GM21360 (cell line): ENCODE measurements at regions not wholly inside any gene's neighbourhood (a gene's known extent, or its start where the extent isn't known, plus 50 kb on each side); places are given as distances from the start of the nearest gene placed in this dataset.
"Not testable (repeated sequence)": the region's sequence is repeated elsewhere in the genome, so short reads cannot be mapped to it uniquely, and the experiment has no call there.

Source experiments
- ATAC-seq: cut with Tn5 transposase; IDR thresholded peaks from one replicate; pipeline ENCODE4 v1.9.1; 2021; ENCODE audit warnings: mild to moderate bottlenecking, moderate library complexity; ENCODE audit not compliant: unreplicated experiment

DNA sequence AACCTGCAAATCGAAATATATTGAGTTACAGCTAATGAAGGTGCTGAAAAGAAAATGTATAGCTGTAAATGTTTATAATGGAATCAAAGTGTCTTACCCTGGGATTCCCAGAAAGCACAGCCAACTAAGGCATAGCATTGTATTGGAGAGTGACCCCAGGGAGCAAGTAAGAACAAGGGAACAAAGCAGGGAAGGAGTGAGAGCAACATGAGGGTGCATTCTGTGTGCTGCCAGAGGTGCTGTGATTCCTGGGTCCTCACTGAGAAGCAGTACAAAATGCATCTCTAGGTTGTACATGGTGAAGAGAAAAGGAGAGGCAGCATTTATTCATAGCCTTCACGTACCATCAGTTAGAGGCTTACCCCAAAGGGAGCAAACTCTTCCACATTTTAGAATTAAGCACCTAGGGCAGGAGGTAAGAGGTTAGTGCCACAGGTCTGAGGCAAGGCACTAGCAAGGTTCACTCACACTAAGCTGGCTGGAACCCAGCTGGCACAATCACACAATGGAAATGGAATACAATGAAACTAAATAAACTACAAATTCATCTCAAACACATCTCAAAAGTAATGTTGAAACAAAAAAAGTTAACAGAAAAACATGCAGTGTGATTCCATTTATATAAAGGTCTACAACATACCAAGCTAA, 151.5 kb upstream of the C2CD4B start:
- ATAC-seq = no peak

DNA sequence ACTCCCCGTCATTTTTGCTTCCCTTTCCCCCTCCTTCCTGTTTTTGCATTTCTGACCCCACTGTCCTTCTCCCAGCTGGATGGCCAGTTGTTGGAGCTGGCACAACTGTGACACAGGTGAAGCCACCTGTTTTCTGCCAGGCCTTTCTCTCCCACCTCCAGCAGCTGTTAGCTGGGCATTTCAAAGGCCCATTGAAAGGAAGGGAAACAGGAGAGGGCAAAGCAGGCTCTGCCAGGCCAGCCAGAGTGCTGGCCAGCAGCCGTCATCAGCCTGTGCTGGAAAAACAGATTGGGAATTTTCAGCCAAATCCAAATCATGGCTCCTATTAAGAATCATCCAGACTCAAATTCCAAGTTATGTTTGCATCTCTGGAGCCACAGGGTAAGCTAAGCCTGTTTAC, 155.2 kb upstream of the C2CD4B start:
- ATAC-seq = no peak

DNA sequence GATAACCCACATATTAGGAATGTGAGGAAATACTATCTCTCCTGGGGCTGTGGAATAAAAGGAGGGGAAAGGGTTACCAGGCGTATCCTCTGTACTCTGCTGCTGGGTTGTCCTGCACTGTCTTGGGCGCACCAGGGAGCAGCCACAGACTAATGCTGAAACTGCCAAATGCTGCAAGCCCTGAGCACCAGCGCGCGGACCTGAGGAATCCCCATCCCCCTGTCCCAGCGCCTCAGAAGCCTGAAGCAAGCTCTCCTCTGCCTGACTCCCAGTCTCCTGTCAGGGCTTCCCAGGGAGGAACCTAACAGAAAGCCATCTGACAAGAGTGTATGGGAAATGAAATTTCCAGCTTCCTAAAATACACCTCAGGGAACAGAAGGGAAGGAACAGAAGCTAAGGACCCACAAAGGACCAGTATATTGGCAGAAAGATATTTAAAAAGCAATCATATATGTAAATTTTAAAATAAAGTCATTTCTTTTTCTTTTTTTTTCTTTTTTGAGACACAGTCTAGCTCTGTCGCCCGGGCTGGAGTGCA, 158.3 kb upstream of the C2CD4B start:
- no peak for ATAC-seq

GRCh38 chr15:62324382-62324781, 159.3 kb upstream of the C2CD4B start:
- no peak for ATAC-seq

DNA sequence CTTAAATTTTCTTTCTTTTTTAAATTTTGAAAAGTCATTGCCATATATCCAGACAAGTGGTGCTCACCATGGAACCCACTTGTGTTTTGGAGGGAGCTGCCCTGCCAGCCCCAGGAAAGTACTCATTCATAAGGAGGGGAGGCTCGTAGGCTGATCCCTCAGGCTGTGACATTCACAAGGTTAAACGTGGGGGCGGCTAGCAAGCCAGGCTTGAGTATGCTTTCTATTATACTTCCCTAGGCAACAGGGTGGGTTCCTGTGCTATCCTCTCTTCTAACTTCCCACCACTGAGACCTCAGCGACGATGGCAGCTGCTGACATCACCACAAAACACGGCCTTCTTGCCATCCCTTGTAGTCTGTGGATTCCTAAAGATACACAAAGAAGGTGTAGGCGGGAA, 160.5 kb upstream of the C2CD4B start:
- no peak for ATAC-seq

DNA sequence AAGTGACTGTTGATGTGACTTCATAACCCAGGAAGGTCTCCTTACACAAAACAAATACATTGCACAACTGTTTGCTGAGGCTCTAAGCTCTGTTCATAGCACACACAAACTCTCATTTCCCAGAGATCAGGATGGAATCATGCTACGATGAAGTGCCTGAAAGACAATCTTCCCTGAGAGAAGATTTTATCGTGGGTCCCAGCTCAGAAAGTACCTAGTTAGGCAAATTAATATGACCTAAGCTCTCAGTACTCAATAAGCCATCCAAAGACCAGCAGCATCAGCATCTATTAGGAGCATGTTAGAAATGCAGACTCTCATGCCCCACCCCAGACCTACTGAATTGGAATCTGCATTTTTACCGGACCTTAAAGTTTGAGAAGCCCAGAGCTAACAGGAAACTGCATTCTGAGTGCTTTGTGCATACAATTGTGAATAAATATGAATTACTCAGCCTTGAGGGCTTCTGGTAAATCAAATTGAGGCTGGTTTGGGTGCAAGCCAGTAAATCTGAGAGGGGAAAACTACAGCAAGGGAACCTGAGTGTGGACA, 161.5 kb upstream of the C2CD4B start:
- ATAC-seq = no peak

GRCh38 chr15:62327406-62327805, 162.3 kb upstream of the C2CD4B start:
- ATAC-seq = no peak

- not testable (repeated sequence) for ATAC-seq
Observed at GRCh38 chr15:62332472-62332871, 167.4 kb upstream of the C2CD4B start.

- ATAC-seq = no peak
Observed at GRCh38 chr15:62334536-62334935, 169.5 kb upstream of the C2CD4B start.

- ATAC-seq = no peak
Observed at GRCh38 chr15:62337934-62338333, 172.8 kb upstream of the C2CD4B start.

DNA sequence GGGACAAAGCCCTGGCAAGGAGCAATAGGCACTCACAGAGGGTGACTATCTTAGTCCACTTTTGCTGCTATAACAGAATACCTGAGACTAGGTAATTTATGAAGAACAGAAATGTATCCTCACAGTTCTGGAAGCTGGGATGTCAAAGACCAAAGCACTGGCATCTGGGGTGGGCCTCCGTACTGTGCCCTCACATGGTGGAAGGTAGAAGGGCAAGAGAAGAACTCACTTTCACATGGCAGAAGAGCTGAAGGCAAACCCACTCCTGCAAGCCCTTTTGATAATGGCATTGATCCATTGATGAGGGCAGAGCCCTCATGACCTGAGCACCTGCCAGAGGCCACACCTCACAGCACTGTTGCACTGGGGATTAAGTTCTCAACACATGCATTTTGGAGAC, 173.4 kb upstream of the C2CD4B start:
- ATAC-seq = no peak

GRCh38 chr15:62342959-62343358, 177.9 kb upstream of the C2CD4B start:
- no peak for ATAC-seq

DNA sequence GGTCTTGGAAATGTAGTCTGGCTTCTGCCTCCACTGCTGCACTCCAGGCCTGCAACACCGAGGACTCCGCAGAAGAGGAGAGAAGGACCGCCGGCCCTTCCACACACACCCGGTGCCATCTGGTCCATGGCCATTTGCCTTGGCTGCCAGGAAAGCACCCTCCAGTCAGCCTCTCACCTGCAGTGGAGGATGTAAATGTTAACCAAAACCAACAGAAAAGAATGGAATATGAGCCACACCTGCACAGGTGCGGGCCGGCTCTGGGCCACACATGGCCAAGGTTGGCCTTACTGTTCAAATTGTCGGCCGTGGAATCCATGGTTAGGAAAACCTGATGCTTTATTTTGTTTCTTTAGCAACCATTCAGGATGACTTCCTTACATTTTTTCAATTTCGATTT, 178.3 kb upstream of the C2CD4B start:
- ATAC-seq = no peak

- no peak for ATAC-seq
Observed at GRCh38 chr15:62344806-62345539, 179.9 kb upstream of the C2CD4B start.

DNA sequence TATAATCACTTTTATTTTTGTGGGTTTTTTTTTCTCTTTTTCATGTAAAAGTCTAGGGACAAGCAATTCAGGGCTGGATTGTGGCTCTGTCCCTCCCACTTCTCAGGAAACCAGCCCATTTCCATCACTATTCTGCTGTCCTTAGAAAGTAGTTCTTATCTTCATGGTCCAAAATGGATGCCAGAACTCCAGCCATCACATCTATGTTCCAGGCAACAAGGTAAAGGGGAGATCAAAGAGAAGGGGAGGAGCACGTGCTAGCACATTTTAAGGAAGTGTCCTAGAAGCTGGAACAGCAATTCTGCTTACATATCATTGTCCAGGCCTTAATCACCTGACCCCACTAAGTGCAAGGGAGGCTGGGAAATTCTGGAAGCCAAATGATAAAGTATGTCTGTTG, 181.1 kb upstream of the C2CD4B start:
- ATAC-seq = no peak

GRCh38 chr15:62348118-62348517, 183.0 kb upstream of the C2CD4B start:
- ATAC-seq = no peak

DNA sequence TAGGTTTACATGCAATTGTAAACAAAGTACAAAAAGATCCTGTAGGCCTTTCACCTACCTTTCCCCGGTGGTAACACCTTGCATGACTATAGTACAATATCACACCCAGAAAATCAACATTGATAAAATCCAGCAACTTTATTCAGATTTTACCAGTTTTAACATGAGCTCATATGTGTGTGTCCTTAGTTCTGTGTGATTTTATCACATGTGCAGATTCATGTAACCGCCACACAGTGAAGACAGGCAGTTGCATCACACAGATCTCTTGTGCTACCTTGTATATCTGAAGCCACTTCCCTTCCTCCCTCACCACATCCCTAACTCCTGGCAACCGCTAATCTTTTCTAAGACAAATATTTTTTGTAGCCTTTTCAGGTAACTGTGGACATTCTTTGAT, 183.5 kb upstream of the C2CD4B start:
- ATAC-seq = no peak

DNA sequence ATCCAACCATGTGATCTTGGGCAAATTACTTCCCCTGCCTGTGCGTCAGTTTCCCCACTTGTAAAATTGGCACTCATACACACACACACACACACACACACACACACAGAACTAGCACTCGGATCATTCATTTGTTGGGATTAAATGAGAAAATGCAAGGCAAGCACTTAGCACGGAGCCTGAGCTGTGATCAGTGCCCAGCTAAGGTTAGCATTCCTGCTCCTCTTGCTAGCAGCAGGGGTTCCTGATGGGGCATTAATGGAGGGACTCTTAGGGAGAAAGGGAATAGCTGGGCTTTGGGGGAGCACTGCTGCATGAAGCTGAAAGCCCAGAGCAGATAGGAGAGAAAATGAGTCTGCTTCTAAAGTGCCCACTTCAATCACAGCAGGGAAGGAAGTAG, 187.7 kb upstream of the C2CD4B start:
- ATAC-seq = no peak

DNA sequence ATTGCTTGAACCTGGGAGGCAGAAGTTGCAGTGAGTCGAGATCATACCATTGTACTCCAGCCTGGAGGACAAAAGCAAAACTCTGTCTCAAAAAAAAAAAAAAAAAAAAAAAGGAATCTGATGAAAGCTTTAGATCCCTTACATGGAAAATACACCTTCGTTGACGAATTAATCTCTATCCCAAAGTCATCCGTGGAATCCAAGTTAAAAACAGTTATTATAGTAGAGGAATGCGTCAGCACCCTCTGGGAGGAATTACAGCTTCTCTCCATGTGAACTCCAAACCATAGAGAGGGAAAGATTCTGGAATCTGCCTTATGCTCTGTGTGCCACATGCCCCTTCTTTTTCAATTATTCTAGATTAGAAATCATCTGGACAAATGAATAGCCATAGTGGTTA, 192.3 kb upstream of the C2CD4B start:
- ATAC-seq = no peak

DNA sequence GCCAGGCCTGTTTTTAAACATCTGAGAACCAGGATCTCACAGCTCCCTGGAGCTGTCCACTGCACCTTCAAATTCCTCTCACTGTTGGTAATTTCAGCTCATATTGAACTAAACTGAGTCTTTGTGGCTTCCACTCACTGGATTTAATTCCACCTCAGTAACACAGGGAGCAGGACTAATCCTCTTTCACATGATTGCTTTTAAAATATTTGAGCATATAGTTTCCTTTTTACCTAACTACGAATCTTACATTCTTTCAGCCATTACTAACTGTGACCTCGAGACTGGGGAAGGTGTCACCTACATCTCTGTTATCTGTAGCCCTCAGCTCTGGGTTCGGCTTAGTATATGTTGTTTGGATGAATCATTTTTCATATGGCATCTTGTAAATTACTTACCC, 194.3 kb upstream of the C2CD4B start:
- no peak for ATAC-seq

DNA sequence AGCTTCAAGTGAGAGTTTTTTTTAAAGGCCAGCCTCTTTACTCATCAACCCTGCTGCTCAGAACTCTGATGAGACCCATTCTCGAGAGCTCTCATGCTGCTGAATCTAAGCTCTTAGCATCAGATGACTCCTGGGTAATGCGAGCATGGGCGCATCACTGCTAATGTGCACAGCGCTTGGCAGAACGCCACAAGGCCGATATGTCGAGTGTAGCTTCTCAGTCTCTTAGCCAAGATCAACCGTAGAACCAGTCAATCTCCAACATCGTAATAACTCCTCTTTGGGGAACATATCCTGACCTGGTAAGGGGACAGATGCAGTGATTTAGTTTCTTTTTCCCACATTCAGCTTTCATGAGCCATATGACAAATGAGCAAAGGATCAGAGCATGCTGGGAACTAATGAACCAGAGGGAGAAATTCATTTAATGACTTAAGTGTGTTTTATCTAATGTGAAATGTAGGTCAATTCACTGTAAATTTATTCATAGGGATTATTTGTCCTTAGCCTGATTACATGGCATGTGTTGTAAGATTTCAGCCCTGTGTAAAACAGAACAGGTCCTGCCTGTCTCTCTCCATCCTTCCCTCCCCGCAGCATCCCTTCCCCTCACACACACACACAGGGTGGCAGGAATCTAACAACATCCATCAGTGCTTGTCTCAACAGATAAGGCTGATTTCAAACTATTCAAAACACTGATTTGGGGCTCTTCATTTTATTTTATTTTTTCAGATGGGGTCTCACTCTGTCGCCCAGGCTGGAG, 195.4 kb upstream of the C2CD4B start:
- no peak for ATAC-seq
